ENCODE measurements at regions not wholly inside any gene's neighbourhood (a gene's known extent, or its start where the extent isn't known, plus 50 kb on each side); places are given as distances from the start of the nearest gene placed in this dataset.

DNA sequence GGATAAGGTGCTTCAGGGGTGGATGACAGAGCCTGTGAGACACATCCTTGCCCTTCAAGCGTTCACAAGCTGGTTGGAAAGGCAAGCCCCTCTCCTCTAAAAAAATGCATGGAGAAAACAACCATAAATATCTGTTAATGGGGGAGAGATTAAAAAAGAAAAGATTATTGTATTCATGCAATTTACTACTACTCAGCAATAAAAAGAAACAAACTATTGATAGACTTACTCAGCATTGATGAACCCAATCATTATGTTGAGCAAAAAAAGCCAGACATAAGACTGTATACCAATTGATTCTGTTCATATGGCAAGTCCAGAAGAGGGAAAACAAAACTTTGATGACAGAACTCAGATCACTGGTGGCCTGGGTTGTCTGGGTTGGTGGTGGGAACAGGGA, 138.7 kb upstream of the IRF2BP2 start (continued):
- TF ChIP-seq SP2 (IDR thresholded peaks at IDR 0.05; ENCODE audit: extremely low read depth, low read depth, low read length, poor library complexity, severe bottlenecking) (no peak), TEAD4 (IDR thresholded peaks at IDR 0.05; ENCODE audit: low read length) (no peak), TEAD4 (CRISPR knock-in tag; IDR thresholded peaks at IDR 0.05; ENCODE audit: borderline replicate concordance) (no peak), MCM5 (IDR thresholded peaks at IDR 0.05; ENCODE audit: low read depth) (no peak), BRD9 (IDR thresholded peaks at IDR 0.05; ENCODE audit: low read depth, partially characterized antibody) (no peak), MAFF (IDR thresholded peaks at IDR 0.05; ENCODE audit: low read length) (peak; percentile 36; the same call in 1 of the 2 replicates), THRB (CRISPR knock-in tag; conservative IDR thresholded peaks at IDR 0.05) (no peak), CBX2 (IDR thresholded peaks at IDR 0.05; ENCODE audit: insufficient read depth, low read length, poor library complexity, severe bottlenecking) (no peak)
- TF ChIP-seq, protein P1, sequence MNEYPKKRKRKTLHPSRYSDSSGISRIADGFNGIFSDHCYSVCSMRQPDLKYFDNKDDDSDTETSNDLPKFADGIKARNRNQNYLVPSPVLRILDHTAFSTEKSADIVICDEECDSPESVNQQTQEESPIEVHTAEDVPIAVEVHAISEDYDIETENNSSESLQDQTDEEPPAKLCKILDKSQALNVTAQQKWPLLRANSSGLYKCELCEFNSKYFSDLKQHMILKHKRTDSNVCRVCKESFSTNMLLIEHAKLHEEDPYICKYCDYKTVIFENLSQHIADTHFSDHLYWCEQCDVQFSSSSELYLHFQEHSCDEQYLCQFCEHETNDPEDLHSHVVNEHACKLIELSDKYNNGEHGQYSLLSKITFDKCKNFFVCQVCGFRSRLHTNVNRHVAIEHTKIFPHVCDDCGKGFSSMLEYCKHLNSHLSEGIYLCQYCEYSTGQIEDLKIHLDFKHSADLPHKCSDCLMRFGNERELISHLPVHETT (CRISPR knock-in tag; conservative IDR thresholded peaks at IDR 0.05 in 1 of 2, IDR thresholded peaks at IDR 0.05 in 1 of 2), result no peak
- TF ChIP-seq, protein P2, sequence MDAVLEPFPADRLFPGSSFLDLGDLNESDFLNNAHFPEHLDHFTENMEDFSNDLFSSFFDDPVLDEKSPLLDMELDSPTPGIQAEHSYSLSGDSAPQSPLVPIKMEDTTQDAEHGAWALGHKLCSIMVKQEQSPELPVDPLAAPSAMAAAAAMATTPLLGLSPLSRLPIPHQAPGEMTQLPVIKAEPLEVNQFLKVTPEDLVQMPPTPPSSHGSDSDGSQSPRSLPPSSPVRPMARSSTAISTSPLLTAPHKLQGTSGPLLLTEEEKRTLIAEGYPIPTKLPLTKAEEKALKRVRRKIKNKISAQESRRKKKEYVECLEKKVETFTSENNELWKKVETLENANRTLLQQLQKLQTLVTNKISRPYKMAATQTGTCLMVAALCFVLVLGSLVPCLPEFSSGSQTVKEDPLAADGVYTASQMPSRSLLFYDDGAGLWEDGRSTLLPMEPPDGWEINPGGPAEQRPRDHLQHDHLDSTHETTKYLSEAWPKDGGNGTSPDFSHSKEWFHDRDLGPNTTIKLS (IDR thresholded peaks at IDR 0.05; ENCODE audit: borderline replicate concordance, low read depth), result no peak

All from K562 (cell line).